Neural crest cell (in vitro differentiated cells): ENCODE measurements at regions not wholly inside any gene's neighbourhood (a gene's known extent, or its start where the extent isn't known, plus 50 kb on each side); places are given as distances from the start of the nearest gene placed in this dataset.

Experiments used
- DNase-seq: peaks from one replicate; pipeline ENCODE4 v3.0.0; 2021; ENCODE audit warnings: low read depth, mixed read lengths, low spot score
- H3K27ac Mint-ChIP-seq: one replicate; pipeline ENCODE4 v1.8.0; 2021; ENCODE audit warnings: mild to moderate bottlenecking, mixed read lengths; ENCODE audit not compliant: unreplicated experiment
- H3K27me3 Mint-ChIP-seq: 2 replicates; pipeline ENCODE4 v1.8.0; 2021; ENCODE audit warnings: low read depth, mild to moderate bottlenecking, mixed read lengths
- H3K36me3 Mint-ChIP-seq: 2 replicates; pipeline ENCODE4 v1.8.0; 2021; ENCODE audit warnings: low read depth, mild to moderate bottlenecking, mixed read lengths
- H3K4me1 Mint-ChIP-seq: 2 replicates; pipeline ENCODE4 v1.8.0; 2021; ENCODE audit warnings: mixed read lengths
- H3K4me3 Mint-ChIP-seq: one replicate; pipeline ENCODE4 v1.8.0; 2021; ENCODE audit warnings: mild to moderate bottlenecking, mixed read lengths
- H3K9me3 Mint-ChIP-seq: 2 replicates; pipeline ENCODE4 v1.8.0; 2021; ENCODE audit warnings: mixed read lengths
- TF ChIP-seq, protein P1 (sequence below): fragments of 200-600 bp; sonication (generic); conservative IDR thresholded peaks from 2 replicates; pipeline ENCODE4 v1.5.0; 2021; ENCODE audit warnings: antibody characterized with exemption, mild to moderate bottlenecking

DNA sequence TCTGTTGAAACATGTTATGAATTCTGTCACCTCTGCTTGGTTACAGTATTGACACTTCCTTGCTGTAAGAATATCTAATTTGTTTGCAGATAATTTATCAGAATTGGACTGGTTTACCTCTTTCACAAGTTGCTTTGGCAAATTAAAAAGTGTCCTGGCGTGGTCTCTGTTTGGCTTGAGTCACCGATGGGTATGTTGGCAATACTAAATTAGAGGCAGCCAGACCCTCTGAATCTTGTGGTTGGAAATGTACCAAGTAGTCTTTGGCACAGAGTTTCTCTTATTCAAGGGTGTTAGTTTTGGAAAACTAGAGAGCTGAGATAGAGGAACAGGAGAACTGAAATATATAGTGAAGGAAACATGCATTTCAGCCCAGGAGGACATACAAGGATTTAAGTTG lies 521.1 kb upstream of the MGAT4C start:
- Mint-ChIP-seq H3K36me3 (no peaks in the 10 kb centered on the region), H3K27ac (no peak overlapping the region), H3K4me3 (no peak overlapping the region), H3K4me1 (no peaks in the 10 kb centered on the region), H3K27me3 (no peaks in the 10 kb centered on the region), H3K9me3 (peaks cover 2% of the 10 kb centered on the region)
- TF ChIP-seq, protein P1, sequence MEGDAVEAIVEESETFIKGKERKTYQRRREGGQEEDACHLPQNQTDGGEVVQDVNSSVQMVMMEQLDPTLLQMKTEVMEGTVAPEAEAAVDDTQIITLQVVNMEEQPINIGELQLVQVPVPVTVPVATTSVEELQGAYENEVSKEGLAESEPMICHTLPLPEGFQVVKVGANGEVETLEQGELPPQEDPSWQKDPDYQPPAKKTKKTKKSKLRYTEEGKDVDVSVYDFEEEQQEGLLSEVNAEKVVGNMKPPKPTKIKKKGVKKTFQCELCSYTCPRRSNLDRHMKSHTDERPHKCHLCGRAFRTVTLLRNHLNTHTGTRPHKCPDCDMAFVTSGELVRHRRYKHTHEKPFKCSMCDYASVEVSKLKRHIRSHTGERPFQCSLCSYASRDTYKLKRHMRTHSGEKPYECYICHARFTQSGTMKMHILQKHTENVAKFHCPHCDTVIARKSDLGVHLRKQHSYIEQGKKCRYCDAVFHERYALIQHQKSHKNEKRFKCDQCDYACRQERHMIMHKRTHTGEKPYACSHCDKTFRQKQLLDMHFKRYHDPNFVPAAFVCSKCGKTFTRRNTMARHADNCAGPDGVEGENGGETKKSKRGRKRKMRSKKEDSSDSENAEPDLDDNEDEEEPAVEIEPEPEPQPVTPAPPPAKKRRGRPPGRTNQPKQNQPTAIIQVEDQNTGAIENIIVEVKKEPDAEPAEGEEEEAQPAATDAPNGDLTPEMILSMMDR: no peak
- DNase-seq: no peak

DNA sequence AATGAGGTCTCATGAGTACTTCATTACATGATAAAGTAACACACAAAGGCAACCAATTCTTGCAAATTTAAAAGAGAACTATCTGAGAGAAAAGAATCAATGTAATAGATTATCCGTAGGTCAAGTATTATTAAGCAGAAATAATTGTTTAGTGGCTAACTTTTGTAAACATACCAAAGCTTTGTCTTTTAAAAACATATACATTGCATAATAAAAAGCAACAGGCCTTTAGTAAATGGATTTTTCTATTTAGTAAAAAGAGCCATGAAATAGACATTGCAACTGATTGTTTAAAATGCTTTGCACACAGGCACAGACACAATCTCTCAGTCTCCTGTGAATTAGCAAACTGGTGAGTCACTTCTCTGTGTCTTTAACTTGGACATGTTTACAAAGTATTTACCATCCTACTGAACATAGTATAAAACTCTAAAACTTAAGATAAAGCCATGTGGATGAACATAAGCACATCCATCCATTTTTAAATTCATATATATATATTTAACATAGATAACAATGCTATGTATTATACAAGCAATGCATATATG lies 518.7 kb upstream of the MGAT4C start:
- Mint-ChIP-seq H3K4me1 (no peaks in the 10 kb centered on the region), H3K27ac (no peak overlapping the region), H3K36me3 (no peaks in the 10 kb centered on the region), H3K4me3 (no peak overlapping the region), H3K9me3 (peaks cover 2% of the 10 kb centered on the region), H3K27me3 (no peaks in the 10 kb centered on the region)
- TF ChIP-seq, protein P1: no peak
- DNase-seq: no peak

DNA sequence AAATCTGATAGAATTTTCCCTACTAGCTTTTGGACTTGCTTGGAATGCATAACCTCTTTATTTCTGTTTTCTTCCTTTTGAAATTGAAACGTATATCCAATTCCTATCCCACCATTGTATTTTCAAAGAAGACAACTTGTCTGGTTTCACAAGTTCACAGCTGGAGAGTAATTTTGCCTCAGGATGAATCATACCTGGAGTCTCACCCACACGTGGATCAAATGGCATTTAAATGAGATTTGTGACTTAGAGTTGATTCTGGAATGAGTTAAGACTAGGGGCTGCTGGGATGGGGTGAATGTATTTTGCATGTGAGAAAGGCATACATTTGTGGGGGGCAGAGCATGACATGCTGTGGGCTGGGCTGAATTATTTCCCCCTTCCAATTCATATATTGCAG lies 516.5 kb upstream of the MGAT4C start:
- H3K4me1 Mint-ChIP-seq: no peaks in the 10 kb centered on the region
- H3K9me3 Mint-ChIP-seq: peaks cover 2% of the 10 kb centered on the region
- TF ChIP-seq, protein P1: no peak
- DNase-seq: no peak
- H3K4me3 Mint-ChIP-seq: no peak overlapping the region
- no peak overlapping the region for H3K27ac Mint-ChIP-seq
- no peaks in the 10 kb centered on the region for H3K36me3 Mint-ChIP-seq
- no peaks in the 10 kb centered on the region for H3K27me3 Mint-ChIP-seq

DNA sequence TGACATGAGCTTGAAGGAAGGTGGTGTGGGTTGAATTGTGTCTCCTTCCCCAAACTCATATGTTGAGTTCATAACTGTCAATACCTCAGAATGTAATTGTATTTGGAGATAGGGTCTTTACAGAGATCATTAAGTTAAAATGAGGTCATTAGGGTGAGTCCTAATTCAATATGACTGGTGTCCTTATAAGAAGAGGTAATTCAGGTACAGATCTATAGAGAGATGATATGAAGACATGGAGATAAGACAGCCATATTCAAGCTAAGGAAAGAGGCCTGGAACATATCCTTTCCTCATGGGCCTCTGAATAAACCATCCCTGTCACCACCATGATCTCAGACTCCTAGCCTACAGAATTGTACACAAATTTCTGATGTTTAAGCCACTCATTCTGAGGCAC lies 514.7 kb upstream of the MGAT4C start:
- TF ChIP-seq, protein P1: no peak
- DNase-seq: no peak
- H3K4me1 Mint-ChIP-seq: no peaks in the 10 kb centered on the region
- H3K9me3 Mint-ChIP-seq: peaks cover 2% of the 10 kb centered on the region
- no peak overlapping the region for H3K4me3 Mint-ChIP-seq
- no peak overlapping the region for H3K27ac Mint-ChIP-seq
- H3K27me3 Mint-ChIP-seq: no peaks in the 10 kb centered on the region
- H3K36me3 Mint-ChIP-seq: no peaks in the 10 kb centered on the region

DNA sequence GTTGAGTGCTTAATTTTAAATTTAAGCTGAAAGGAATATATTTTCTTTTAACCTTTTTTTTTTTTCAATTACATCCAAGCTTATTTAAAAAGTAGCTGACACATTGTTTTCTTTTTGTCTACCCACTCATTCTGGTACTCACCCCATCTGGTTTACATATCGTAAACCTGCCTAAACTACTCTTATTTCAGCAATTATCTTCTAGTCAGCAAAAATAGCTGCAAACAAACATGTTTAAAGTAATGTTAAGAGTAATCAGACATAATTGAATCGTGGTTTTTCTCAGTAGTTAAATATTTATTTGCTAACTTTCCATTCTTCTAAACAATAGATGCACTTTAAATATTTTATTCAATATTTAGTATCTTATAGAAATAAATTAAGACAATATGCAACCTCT lies 492.7 kb upstream of the MGAT4C start:
- DNase-seq: no peak
- Mint-ChIP-seq H3K4me1 (no peaks in the 10 kb centered on the region), H3K36me3 (no peaks in the 10 kb centered on the region), H3K9me3 (no peaks in the 10 kb centered on the region), H3K4me3 (no peak overlapping the region), H3K27me3 (no peaks in the 10 kb centered on the region), H3K27ac (no peak overlapping the region)
- TF ChIP-seq, protein P1: no peak
